Sigmoid colon (tissue), 4 donors: ENCODE measurements at regions not wholly inside any gene's neighbourhood (a gene's known extent, or its start where the extent isn't known, plus 50 kb on each side); places are given as distances from the start of the nearest gene placed in this dataset.

Experiments used
- POLR2A ChIP-seq, 2 donors: fragments of 450-650 bp; IDR thresholded peaks; one replicate each; pipeline ENCODE4 v1.6.1; 2016; ENCODE audit warnings: antibody characterized with exemption in 2 of 2, mild to moderate bottlenecking in 2 of 2, moderate library complexity in 2 of 2
- POLR2AphosphoS5 ChIP-seq, 4 donors: sonication (generic); formaldehyde crosslinking; IDR thresholded peaks; one replicate each; pipeline ENCODE4 v1.6.1; 2017; ENCODE audit warnings: antibody characterized with exemption in 4 of 4
- TF ChIP-seq, protein P1 (sequence below), 4 experiments: fragments of 450-650 bp in 3 of 4; fragments of 200-600 bp in 1 of 4; IDR thresholded peaks; one replicate each; pipeline ENCODE4 v1.5.1; 2016 to 2019; ENCODE audit warnings: antibody characterized with exemption in 4 of 4, mild to moderate bottlenecking in 3 of 4, moderate library complexity in 2 of 4

DNA sequence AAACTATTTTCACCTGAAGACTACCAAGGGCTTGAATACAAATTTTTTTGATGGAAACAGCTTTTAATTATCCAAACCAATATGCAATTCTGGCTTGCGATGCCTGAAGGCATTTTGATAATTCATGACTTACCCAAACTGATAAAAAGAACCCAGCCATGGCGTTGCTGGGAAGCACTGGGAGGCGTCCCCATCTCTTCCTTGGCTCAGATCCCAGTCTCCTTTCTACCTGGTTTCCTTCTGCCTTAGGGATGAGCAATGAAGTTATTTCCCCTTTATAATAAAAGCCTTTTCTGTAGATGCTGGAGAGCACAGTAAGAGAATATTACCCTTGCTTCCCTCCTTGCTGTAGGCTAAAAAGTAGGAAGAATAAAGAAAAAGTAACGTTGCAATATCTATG, 129.1 kb upstream of the ANK3 start:
- TF ChIP-seq POLR2A (IDR thresholded peaks at IDR 0.05) (no peak), POLR2AphosphoS5 (IDR thresholded peaks at IDR 0.05) (no peak)
- TF ChIP-seq, protein P1, sequence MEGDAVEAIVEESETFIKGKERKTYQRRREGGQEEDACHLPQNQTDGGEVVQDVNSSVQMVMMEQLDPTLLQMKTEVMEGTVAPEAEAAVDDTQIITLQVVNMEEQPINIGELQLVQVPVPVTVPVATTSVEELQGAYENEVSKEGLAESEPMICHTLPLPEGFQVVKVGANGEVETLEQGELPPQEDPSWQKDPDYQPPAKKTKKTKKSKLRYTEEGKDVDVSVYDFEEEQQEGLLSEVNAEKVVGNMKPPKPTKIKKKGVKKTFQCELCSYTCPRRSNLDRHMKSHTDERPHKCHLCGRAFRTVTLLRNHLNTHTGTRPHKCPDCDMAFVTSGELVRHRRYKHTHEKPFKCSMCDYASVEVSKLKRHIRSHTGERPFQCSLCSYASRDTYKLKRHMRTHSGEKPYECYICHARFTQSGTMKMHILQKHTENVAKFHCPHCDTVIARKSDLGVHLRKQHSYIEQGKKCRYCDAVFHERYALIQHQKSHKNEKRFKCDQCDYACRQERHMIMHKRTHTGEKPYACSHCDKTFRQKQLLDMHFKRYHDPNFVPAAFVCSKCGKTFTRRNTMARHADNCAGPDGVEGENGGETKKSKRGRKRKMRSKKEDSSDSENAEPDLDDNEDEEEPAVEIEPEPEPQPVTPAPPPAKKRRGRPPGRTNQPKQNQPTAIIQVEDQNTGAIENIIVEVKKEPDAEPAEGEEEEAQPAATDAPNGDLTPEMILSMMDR (IDR thresholded peaks at IDR 0.05) = no peak
